RCC 7860 (cell line): ENCODE measurements at regions not wholly inside any gene's neighbourhood (a gene's known extent, or its start where the extent isn't known, plus 50 kb on each side); places are given as distances from the start of the nearest gene placed in this dataset.
A peak's percentile ranks its signal among the peaks of the same experiment; 100 is the strongest.

Experiments used
- DNase-seq: peaks from one replicate; pipeline ENCODE4 v3.0.0-alpha.2; 2015; ENCODE audit warnings: low spot score
- FAIRE-seq: peaks from 2 replicates; lab custom pipeline; 2012; peaks lifted over from hg19 to GRCh38; lab: Jason Lieb, UNC

GRCh38 chr4:102439812-102440211 is 61.3 kb upstream of the NFKB1 start:
- DNase-seq (no peak), FAIRE-seq (no peak)

DNA sequence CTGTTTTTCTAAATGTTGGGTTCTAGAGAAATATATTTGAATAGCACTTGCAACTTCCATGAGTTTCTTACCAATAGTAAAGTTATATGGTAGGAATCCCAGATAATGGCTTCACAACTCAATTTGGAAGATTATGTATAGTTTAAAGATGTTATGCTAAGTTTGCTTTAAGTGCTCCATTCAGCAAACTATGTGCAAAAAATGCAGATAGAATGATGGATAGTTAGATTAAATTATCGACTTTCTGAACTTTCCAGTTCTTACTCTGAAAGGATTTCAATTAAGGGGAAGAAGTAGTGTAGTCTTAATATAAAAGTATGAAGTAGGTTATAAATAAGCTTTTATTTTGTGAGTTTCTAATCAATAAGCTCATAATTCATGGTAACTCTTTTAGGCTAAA is 60.7 kb upstream of the NFKB1 start:
- FAIRE-seq = no peak
- no peak for DNase-seq

DNA sequence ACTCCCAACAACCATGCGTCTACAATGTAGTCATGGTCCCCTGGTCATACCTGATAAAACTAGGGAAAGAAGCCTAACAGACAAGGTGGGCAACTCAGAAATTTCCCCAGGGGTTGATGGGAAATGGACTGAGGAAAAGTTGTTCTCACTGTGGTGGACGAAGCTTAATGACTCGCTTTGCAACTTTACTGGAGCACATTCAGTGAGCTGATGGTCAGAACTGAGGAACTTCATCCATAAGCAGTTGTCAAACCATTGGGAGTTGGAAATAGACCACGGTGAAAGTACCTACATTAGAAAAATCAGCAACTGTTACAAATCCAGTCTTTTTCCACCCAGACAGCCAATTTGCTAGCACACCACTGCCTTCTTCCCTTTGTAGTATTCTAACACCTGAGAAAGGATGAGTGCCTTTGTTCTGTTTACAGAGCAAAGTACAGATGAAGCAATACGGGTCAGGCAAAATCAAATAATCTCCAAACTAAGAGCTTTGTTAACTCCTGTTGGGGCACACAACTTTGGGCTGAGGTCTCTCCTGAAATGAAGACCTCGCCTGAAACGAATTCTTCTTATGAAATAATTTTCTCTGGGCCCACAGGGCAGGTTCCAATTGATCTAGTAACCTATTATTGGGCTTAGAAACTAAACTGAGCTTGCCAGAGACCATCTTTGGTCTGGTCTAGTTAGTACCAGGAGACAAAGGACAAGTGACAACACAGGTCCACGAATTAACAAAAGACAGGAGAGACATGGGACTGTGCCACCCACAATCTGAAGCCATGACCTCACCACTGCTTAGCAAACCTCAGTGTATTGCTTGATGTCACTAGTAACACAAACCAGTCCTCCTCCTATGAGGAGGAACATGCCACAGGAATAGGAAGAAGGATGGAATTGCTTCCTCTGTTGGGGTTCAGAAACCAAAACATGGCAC is 58.9 kb upstream of the NFKB1 start:
- DNase-seq = no peak
- FAIRE-seq = no peak

- no peak for FAIRE-seq
- DNase-seq = no peak
These were observed 56.4 kb upstream of the NFKB1 start for GRCh38 chr4:102444752-102445151.

GRCh38 chr4:102445213-102445612 is 55.9 kb upstream of the NFKB1 start:
- FAIRE-seq (no peak), DNase-seq (no peak)

DNA sequence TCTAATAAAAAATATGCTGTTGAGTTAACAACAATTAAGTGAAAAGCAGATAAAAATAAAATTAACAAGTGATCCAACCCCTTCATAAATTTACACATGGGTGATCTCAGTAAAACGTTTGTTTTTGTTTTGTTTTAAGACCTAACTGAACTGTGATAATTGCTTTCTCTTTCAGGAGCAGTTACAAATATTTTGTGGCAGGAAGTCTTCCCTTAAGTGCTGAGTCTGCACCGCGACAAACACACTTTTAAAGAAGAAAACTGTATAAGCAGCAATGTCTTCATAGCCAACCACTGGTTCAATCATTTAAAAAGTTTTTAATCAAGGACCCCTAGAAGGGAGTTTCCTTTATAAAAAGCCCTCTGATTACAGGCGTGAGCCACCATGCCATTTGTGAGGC is 53.7 kb upstream of the NFKB1 start:
- FAIRE-seq (no peak), DNase-seq (no peak)

DNA sequence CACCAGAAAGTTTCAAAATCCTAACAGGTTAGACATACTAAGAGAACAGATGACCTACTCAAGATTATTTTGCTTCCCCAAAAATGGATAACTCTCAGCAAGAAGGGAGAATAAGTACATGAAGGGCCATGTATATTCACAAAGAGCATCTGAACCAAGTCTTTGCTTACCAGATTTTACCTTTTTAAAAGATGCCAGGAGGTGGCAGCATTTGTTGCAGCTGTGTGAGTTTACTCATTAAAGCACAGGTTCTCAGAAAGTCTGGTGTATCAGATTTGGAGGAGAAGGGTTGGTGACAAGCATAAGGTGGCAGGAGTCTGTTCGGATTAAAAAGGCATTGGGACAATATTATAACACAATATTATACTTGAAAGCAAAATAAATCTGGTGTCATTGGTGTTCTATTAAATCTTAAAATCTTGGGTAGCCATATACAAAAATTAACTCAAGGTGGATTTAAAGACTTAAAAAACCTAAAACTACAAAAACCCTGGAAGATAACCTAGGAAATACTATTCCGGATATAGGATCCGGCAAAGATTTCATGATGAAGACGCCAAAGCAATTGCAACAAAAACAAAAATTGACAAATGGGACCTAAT is 51.3 kb upstream of the NFKB1 start:
- DNase-seq = peak; percentile 44
- peak; percentile 44 for FAIRE-seq

GRCh38 chr4:102451266-102451665 is 49.9 kb upstream of the NFKB1 start:
- no peak for FAIRE-seq
- no peak for DNase-seq
